AG04450 (cell line): ENCODE measurements at regions not wholly inside any gene's neighbourhood (a gene's known extent, or its start where the extent isn't known, plus 50 kb on each side); places are given as distances from the start of the nearest gene placed in this dataset.

Experiments used
- CTCF ChIA-PET: fragments of 300-600, 350-600 bp; formaldehyde crosslinking; extraction: SDS; loops from one replicate; lab custom pipeline; 2022; ENCODE audit warnings: antibody characterized with exemption, inconsistent platforms; lab: Charles Lee
- POLR2A ChIA-PET: fragments of 350-600 bp; formaldehyde crosslinking; extraction: SDS; loops from one replicate; lab custom pipeline; 2021; ENCODE audit warnings: antibody characterized with exemption, inconsistent platforms; lab: Yijun Ruan, JAX
- DNase-seq: peaks from one replicate; pipeline ENCODE4 v3.0.0-alpha.2; 2011; ENCODE audit warnings: low read depth, low spot score
- H3K27ac ChIP-seq: one replicate; pipeline ENCODE4 v1.5.1; 2012; ENCODE audit warnings: low read depth, low read length, control low read depth
- H3K27me3 ChIP-seq: one replicate; pipeline ENCODE4 v1.6.0; 2012; ENCODE audit warnings: low read length; ENCODE audit not compliant: control insufficient read depth, insufficient read depth
- H3K4me3 ChIP-seq: 2 replicates; pipeline ENCODE4 v1.5.1; 2011; ENCODE audit warnings: mild to moderate bottlenecking, low read depth, low read length, control low read depth
- H3K9me3 ChIP-seq: 2 replicates; pipeline ENCODE4 v1.5.1; 2012; ENCODE audit warnings: low read length; ENCODE audit not compliant: control insufficient read depth, insufficient read depth
- TF ChIP-seq, protein P1 (sequence below): IDR thresholded peaks from 2 replicates; pipeline ENCODE4 v1.5.1; 2011; ENCODE audit warnings: low read depth, low read length, control low read depth, inconsistent platforms

DNA sequence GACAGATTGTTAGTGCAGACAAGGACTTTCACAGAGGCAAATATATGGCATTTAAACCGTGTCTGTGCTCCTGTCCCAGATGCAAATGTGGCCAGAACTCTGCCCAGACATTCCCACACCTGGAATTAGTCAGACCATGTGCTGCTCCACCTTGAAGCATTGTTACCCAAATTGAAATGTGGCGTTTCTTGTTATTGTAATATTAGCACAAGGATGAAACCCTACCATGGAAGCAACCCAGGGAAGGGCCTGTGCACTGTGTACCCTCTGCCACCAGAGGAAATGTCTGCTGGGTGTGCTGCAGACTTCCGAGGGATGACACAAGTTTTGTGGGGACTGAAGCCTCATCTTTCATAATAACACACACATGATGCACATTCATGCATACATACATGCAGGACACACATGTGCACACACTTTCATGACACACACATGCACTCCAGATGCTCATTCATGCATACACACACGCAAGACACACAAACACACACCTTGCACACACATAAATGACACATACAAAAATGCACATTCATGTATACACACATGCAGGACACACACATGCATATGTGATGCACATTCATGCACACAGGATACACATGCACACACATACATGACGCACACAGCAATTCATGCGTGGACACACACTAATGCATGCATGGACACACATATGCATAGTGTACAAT lies 133.2 kb upstream of the SNTG2 start:
- POLR2A ChIA-PET: no interaction called here
- H3K9me3 ChIP-seq: peaks cover 66% of the 10 kb centered on the region
- TF ChIP-seq, protein P1, sequence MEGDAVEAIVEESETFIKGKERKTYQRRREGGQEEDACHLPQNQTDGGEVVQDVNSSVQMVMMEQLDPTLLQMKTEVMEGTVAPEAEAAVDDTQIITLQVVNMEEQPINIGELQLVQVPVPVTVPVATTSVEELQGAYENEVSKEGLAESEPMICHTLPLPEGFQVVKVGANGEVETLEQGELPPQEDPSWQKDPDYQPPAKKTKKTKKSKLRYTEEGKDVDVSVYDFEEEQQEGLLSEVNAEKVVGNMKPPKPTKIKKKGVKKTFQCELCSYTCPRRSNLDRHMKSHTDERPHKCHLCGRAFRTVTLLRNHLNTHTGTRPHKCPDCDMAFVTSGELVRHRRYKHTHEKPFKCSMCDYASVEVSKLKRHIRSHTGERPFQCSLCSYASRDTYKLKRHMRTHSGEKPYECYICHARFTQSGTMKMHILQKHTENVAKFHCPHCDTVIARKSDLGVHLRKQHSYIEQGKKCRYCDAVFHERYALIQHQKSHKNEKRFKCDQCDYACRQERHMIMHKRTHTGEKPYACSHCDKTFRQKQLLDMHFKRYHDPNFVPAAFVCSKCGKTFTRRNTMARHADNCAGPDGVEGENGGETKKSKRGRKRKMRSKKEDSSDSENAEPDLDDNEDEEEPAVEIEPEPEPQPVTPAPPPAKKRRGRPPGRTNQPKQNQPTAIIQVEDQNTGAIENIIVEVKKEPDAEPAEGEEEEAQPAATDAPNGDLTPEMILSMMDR: no peak
- no peak for DNase-seq
- H3K4me3 ChIP-seq: no peak overlapping the region
- H3K27ac ChIP-seq: no peak overlapping the region
- CTCF ChIA-PET: no interaction called here
- no peaks in the 10 kb centered on the region for H3K27me3 ChIP-seq

DNA sequence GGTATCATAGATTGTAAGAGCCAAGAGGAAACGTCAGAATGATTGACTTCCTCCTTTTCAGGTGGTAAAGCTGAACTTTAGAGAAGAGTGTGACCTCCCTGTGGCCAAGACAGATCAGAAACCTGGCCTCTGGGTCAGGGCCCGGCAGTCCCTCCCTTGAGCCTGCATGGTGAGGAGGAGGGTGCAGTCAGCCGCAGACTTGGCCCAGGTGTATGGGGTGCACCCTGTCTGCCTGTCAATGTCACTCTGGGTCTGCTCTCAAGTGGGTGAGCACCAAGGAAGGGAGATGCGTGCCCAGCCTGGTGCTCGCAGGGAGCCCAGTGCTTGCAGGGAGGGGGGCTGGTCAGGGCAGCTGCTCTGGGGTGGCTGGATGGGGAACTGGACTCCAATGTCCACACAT lies 134.4 kb upstream of the SNTG2 start:
- CTCF ChIA-PET: interaction anchor here (0.5 kb wide), 1 partner anchor 1026 kb away, joined by 7 read pairs; no protein-coding TSS in a partner anchor
- no peak for DNase-seq
- Histone ChIP-seq H3K9me3 (peaks cover 65% of the 10 kb centered on the region), H3K27me3 (no peaks in the 10 kb centered on the region), H3K4me3 (no peak overlapping the region), H3K27ac (no peak overlapping the region)
- TF ChIP-seq, protein P1: no peak
- POLR2A ChIA-PET: no interaction called here

DNA sequence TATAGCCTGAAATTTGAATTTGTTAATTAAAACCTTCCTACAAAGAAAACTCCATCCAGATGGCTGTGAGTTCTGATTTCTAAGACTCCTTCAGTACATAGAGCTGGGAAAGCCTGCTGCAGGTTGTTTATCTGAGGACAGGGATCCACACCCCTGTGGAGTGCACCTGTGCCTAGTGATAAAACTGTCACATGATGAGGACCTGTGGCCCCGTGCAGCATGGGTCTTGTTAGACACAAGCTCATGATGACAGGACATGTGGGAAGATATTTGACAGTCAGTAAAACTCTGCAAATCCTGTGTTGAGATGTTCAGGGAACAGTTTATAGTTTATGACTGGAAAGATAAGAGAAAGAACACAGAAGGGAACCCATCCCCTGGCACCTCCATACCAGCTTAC lies 133.2 kb upstream of the TMEM18 start:
- H3K4me3 ChIP-seq: no peak overlapping the region
- TF ChIP-seq, protein P1: no peak
- H3K9me3 ChIP-seq: peaks cover 29% of the 10 kb centered on the region
- no peak overlapping the region for H3K27ac ChIP-seq
- ChIA-PET CTCF (no interaction called here), POLR2A (no interaction called here)
- no peaks in the 10 kb centered on the region for H3K27me3 ChIP-seq
- no peak for DNase-seq

DNA sequence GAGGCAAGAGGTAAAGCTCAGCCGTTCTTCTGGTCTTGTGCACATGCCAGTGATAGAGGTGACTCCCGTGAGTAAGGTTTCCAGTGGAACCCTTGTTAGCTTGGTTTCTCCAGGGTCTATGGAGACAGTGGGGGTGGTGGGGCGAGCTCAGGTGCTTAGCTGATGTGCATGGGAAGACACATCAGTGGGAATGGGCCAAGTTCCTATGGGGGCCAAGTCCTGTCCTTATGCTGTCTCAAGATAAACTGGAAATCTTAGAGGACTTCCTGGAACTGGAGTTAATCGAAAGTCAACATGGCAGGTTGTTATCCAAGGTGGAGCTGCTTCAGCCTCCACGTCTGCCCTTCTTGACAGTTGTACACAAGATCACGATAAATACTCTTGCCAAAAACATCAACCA lies 130.1 kb upstream of the TMEM18 start:
- Histone ChIP-seq H3K27me3 (no peaks in the 10 kb centered on the region), H3K4me3 (no peak overlapping the region), H3K27ac (no peak overlapping the region), H3K9me3 (peaks cover 16% of the 10 kb centered on the region)
- ChIA-PET POLR2A (no interaction called here), CTCF (interaction anchor here (0.7 kb wide), 1 partner anchor 80 kb away, joined by 4 read pairs; no protein-coding TSS in a partner anchor)
- TF ChIP-seq, protein P1: no peak
- no peak for DNase-seq

DNA sequence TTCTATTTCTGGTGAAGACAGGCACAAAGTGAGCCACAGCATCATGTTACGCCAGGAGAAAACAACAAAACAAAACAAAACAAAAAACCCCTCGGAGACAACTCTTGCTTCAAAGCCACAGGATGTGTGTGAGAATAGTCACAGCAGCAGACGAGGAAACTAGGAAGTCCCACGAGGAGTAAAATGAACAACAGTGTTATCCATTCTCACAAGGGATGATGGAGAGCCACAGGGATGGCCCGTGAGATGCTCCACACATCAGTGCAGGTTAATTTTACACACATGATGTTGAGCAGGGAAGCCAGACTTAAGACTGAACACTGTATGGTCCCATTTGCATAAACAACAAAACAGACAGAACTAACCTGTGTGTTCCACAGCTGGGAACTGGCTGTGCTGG lies 128.5 kb upstream of the TMEM18 start:
- Histone ChIP-seq H3K27ac (no peak overlapping the region), H3K9me3 (peaks cover 10% of the 10 kb centered on the region; the same call in 1 of the 2 replicates), H3K27me3 (no peaks in the 10 kb centered on the region), H3K4me3 (no peak overlapping the region)
- TF ChIP-seq, protein P1: no peak
- no peak for DNase-seq
- POLR2A ChIA-PET: no interaction called here
- CTCF ChIA-PET: no interaction called here
